22Rv1 (cell line): ENCODE measurements at regions not wholly inside any gene's neighbourhood (a gene's known extent, or its start where the extent isn't known, plus 50 kb on each side); places are given as distances from the start of the nearest gene placed in this dataset.

Experiments used
- ZFX ChIP-seq: fragments of 450-650 bp; IDR thresholded peaks from 2 replicates; pipeline ENCODE4 v1.6.1; 2017; ENCODE audit warnings: antibody characterized with exemption, borderline replicate concordance
- TF ChIP-seq, protein P1 (sequence below): fragments of 450-650 bp; IDR thresholded peaks from 2 replicates; pipeline ENCODE4 v1.5.1; 2017; ENCODE audit warnings: mild to moderate bottlenecking

DNA sequence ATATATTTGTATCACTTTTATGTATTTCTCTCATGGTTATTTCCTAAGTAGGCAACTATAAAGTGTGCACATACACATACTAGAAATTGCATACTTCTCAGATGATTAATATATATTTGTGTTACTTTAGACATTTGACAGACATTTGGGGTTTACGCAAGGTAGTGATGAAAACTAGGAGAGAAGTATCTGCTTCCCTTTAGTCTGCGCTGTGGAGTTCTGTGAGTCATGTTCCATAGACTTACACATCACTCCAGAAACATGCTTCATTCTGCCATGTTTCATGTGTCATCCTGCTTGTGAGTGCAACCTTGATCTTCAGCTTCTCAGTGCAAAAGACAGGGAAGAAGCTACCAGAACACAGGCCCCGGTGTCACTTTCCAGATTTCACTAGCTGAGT lies 200.7 kb upstream of the BMP2 start:
- TF ChIP-seq, protein P1, sequence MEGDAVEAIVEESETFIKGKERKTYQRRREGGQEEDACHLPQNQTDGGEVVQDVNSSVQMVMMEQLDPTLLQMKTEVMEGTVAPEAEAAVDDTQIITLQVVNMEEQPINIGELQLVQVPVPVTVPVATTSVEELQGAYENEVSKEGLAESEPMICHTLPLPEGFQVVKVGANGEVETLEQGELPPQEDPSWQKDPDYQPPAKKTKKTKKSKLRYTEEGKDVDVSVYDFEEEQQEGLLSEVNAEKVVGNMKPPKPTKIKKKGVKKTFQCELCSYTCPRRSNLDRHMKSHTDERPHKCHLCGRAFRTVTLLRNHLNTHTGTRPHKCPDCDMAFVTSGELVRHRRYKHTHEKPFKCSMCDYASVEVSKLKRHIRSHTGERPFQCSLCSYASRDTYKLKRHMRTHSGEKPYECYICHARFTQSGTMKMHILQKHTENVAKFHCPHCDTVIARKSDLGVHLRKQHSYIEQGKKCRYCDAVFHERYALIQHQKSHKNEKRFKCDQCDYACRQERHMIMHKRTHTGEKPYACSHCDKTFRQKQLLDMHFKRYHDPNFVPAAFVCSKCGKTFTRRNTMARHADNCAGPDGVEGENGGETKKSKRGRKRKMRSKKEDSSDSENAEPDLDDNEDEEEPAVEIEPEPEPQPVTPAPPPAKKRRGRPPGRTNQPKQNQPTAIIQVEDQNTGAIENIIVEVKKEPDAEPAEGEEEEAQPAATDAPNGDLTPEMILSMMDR, result no peak
- TF ChIP-seq ZFX, result no peak
